Activated CD8-positive, alpha-beta memory T cell treated with anti-CD3 and anti-CD28 coated beads for 24 hours (primary cell): ENCODE measurements at regions not wholly inside any gene's neighbourhood (a gene's known extent, or its start where the extent isn't known, plus 50 kb on each side); places are given as distances from the start of the nearest gene placed in this dataset.

Source experiments
- DNase-seq: peaks from one replicate; pipeline ENCODE4 v3.0.0-alpha.2; 2020

DNA sequence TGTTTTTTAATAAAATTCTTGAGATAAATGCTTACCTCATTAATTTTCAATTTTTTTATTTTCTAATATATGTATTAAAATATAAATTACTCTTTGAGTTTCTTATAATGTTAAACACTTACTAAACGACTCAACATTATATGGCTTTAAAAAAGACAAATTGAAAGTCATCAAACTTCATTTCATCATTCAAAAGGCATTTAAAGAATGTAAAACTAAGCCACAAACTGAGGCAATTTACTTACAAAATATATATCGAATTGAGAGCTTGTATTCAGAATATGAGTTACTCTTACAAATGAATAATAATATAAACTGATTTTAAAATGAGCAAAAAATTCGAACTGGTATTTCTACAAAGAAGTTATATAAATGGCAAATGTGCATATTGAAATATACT lies 1262.2 kb upstream of the PIK3C3 start:
- DNase-seq, result no peak

DNA sequence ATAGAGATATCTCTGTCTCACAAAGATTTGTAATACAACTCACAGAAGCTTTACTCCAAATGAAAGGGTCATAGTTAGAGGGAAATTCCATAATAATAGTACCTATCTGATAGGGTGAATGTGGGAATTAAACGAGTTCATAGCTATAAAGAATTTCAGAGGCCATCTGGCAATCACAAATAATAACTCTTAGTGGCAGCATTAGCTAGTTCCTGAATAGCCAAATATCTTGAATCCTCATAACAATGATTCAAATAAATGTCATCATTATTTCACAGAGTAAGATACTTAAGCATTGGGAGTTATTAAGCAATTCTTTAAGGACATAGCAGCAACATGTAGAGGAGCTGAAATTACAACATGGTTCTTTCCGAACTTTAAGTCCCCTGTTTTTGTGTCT lies 1265.0 kb upstream of the PIK3C3 start:
- DNase-seq, result no peak

DNA sequence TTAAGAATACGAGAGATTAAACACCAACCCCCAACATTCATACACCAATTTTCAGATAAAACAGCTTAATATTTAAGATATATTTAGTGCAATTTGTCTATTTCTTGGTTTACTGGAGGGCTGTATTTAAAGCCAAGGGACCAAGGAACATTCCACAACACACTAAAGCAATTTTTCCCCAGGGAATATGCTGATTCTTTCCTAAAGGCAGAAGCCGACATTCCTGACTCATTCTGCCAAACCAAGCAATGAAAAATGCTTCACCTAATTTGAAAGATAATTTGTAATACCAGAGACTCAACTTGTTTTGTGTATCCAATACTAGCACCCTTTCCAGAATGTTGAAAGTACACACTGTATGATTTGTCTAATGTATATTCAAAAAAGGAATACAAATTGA lies 1267.6 kb upstream of the PIK3C3 start:
- DNase-seq, result no peak

DNA sequence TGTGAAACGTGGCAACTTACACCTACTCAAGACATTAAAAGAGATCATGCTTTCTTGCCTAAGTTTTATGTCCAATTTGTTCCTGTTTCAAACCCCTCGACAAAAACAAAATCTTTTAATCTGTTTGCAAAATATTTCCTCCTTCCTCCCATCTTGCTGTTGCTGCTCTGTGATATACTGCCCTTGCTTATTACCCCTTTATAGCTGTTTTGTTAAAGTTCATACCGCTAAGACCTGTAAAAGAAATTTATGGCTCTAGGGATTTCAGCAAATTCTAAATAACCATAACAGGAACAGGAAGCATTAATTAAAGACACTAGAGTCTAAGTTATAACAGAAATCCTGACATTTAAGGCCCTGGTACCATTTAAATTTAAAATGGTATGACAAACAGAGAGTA lies 1268.2 kb upstream of the PIK3C3 start:
- no peak for DNase-seq

GRCh38 chr18:40685219-40685618 lies 1269.8 kb upstream of the PIK3C3 start:
- no peak for DNase-seq

- no peak for DNase-seq
Observed at GRCh38 chr18:40678318-40678717, 1276.7 kb upstream of the PIK3C3 start.

DNA sequence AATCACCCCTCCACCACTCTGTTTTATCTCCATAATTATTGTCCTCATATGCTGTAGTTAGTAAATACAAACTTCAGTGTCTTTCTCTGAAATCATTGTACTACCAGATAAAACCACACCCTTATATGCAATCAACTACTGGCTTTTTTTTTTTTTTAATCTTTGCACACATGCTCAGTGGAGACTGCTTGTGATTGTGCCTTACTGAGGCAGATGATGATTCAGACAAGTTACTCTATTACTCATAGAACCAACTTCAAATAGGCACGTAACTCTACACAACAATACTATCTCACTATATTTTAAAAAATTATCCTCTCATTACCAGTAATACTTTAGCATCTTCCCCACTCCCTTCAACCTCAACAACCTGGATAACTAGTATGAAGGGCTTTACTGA lies 1278.4 kb upstream of the PIK3C3 start:
- DNase-seq, result no peak

- DNase-seq, result no peak
Observed at GRCh38 chr18:40673150-40673549, 1281.9 kb upstream of the PIK3C3 start.

- no peak for DNase-seq
Observed at GRCh38 chr18:40672590-40672989, 1282.4 kb upstream of the PIK3C3 start.

- DNase-seq, result no peak
Observed at GRCh38 chr18:40670668-40671375, 1284.2 kb upstream of the PIK3C3 start.

DNA sequence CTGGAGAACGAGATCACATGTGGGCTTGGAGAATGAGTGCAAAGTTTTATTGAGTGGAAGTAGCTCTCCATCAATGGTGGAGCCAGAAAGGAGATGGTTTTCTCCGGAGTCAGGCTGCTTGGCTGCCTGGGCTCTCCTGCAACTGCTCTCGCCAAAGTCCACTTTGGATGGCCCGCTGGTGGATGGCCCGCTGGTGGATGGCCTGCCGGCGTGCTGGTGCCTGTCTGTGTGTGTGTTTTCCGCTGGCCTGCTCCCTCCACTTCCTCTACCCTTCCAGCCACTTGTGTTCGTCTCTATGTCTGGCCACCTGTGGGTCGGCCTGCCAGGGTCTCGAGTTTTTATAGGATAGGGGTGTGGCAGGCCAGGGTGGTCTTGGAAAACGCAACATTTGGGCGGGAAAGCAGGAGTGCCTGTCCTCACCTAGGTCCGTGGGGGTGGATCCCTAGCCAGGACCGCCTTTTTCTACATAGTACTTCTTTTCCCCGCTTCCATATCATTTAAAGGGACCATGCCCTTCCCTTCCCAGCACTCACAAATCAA lies 1292.1 kb upstream of the PIK3C3 start:
- DNase-seq, result no peak

- no peak for DNase-seq
Observed at GRCh38 chr18:40653682-40654081, 1301.4 kb upstream of the PIK3C3 start.

GRCh38 chr18:40652321-40652720 lies 1302.7 kb upstream of the PIK3C3 start:
- DNase-seq, result no peak

DNA sequence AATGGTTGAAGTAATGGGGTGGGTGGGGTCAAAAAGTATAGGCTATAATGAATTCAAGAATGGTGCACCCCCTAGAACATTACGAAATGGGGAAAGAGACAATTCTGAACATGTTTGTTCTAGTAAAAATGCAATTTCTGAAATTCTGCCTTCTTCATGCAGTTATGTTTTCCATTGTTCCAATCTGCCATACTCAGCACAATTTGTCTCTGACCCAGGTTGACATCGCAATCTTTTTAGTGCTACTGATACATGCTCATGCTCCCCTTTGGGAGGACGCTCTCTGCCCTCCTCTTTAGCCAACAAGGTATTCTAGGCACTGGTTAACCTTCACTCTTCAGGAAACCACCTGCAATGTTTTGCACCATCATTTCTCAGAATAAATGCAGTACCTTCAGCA lies 1303.9 kb upstream of the PIK3C3 start:
- no peak for DNase-seq

DNA sequence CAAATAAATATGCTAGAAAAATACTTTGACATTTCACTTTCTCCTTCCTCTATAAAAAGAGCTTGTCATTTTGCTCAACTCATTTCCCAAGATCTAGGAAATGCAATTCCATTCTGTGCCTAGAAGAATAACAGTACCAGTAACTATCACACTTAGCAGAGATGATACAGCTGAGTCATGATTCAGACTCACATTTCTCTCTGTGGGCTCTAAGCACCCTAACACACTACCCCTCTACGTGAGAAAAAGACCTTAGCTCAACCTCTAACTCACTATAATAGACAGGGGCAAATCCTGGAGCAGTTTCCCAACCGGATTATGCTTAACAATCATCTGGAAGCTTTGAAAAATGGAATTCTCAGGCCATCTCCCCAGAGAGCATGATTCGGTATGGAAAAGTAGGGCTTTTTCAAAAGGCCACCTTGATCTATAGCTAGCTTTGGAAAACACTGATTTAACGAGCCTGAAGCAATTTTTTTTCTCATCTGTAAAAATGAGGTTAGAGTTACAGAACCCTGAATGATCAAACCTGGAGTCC lies 1312.3 kb upstream of the PIK3C3 start:
- no peak for DNase-seq

GRCh38 chr18:40631319-40631718 lies 1323.7 kb upstream of the PIK3C3 start:
- no peak for DNase-seq

- DNase-seq, result no peak
Observed at GRCh38 chr18:40630496-40630895, 1324.5 kb upstream of the PIK3C3 start.

DNA sequence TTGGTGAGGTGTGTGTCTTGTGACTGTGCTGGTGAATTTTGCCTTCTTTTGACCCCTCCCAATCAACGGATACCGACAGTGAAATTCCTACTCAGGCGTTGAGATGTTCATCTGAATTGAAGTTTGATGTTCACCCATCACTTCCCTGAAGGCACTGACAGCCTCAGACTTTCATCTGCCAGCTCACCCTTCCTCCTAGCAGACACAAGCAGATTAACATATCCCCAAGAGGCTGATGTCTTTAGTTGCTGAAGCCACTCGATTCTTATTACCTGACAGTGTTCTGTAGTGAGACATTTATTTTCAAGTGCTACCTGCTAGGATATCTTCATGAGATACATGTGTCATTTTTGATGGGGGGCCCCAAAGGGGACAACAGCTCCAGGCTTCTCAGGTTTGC lies 1330.1 kb upstream of the PIK3C3 start:
- no peak for DNase-seq

DNA sequence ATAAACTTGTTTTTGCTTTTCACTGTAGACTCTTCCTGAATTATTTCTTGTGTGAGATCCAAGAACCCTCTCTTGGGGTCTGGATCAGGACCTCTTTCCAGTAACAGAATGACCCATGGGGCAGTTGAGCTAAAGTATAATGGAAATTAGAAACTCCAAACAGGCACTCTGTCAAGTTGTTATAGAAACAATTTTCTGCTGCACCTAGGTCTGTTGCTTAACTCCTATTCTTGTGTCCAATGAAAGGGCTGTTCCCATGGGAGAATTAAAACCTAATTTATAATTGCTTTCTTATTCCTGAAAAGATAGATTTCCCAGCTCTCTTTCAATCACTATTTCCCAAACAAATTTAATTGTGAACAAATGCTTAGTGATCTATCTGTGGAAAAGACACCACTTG lies 1341.3 kb upstream of the PIK3C3 start:
- no peak for DNase-seq

GRCh38 chr18:40612356-40612755 lies 1342.7 kb upstream of the PIK3C3 start:
- no peak for DNase-seq

DNA sequence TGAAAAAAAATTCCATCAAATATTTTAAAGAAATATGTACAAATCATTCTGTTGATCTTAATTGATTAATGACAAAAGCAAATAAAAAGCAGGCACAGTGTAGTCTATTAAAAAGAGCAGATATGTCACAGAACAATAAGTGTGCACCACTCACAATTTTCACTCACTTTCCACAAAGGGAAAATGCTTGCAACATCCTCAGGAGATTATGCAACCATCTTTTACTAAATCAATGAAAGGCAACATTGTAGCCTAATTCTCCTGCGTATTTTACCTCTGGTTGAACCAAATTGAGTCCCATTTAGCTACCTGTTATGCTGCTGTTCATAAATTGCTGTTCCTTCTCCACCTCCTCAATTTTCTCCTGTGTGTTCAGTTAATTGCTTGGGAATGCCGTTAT lies 1346.8 kb upstream of the PIK3C3 start:
- no peak for DNase-seq

DNA sequence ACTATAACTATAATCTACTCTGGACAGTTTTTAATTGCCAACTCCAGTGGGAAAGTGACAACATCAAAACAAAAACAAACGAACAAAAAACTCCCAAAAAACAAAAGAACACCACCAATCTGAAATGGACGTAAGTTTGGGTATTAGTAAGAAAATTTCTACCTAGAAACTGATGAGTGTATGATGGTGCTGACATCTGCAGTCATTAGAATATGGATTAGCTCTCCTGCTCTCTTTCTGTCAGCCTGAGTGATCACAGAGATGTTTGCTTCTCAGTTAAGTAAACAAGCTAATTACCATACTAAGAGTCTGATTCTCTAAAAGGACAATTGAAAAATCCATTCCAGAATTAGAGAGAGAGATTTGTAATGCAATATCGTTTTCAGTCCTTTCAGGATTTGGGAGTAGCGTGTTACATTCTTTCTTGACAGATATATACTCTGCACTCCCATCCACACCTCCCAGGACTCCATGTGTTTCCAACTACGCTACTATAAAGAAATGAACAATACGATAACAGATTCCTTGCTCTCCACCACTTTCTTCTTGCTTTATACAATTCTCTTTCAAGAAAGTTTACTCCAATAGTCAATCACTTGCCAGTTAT lies 1347.4 kb upstream of the PIK3C3 start:
- DNase-seq, result no peak

- no peak for DNase-seq
Observed at GRCh38 chr18:40606996-40607395, 1348.0 kb upstream of the PIK3C3 start.

DNA sequence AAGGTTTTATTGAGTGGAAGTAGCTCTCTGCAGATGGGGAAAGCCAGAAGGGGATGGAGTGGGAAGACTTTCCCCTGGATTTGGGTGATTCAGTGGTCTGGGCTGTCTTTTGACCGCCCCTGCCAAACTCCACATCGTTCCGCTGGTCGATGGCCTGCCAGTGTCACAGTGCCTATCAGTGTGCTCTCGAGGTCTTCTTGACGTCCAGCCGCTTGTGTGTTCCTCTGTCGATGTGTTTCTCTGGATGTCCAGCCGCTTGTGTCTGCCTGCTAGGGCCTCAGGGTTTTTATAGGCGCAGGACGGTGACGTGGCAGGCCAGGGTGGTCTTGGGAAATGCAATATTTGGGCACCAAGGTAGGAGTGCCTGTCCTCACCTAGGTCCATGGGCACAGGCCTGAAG lies 1371.4 kb upstream of the PIK3C3 start:
- DNase-seq, result no peak

- no peak for DNase-seq
Observed at GRCh38 chr18:40582105-40582504, 1372.9 kb upstream of the PIK3C3 start.
